IMR-90 (cell line): ENCODE measurements at regions not wholly inside any gene's neighbourhood (a gene's known extent, or its start where the extent isn't known, plus 50 kb on each side); places are given as distances from the start of the nearest gene placed in this dataset.

Source experiments
- ATAC-seq: fragments of 200-7000 bp; cut with Tn5 transposase; 2 replicates; pipeline ENCODE4 v1.9.1; 2020; ENCODE audit warnings: low read depth, mild to moderate bottlenecking, moderate library complexity
- BruUV-seq: library from RNA; stranded (reverse); fragments of 400-500 nt; replicated peaks from 2 replicates; lab custom pipeline; 2021; lab: Mats Ljungman, UMichigan
- CTCF ChIA-PET: fragments of 300-600 bp; formaldehyde crosslinking; extraction: SDS; loops from one replicate; lab custom pipeline; 2021; ENCODE audit warnings: antibody characterized with exemption; lab: Yijun Ruan, JAX
- POLR2A ChIA-PET: fragments of 300-600 bp; sonication (Branson Sonifier 250); formaldehyde crosslinking; loops from one replicate; lab custom pipeline; 2022; ENCODE audit warnings: antibody characterized with exemption; ENCODE audit not compliant: unreplicated experiment; lab: Charles Lee
- DNase-seq: peaks from one replicate; pipeline ENCODE4 v3.0.0; 2013
- H2AFZ ChIP-seq: replicated peaks from 2 replicates; pipeline ENCODE3; 2013; ENCODE audit warnings: low read length, mild to moderate bottlenecking; ENCODE audit not compliant: poor library complexity
- H2AK5ac ChIP-seq: 2 replicates; pipeline ENCODE4 v1.6.1; 2013; ENCODE audit warnings: low read depth, low read length, inconsistent platforms
- H2AK9ac ChIP-seq: replicated peaks from 2 replicates; pipeline ENCODE3; 2013; ENCODE audit warnings: mild to moderate bottlenecking, low read depth, low read length, moderate library complexity; ENCODE audit not compliant: poor library complexity
- H2BK120ac ChIP-seq: 2 replicates; pipeline ENCODE4 v1.6.1; 2013; ENCODE audit warnings: low read depth, low read length, inconsistent platforms
- H2BK15ac ChIP-seq: 3 replicates; pipeline ENCODE4 v1.6.1; 2013; ENCODE audit warnings: low read depth, low read length, inconsistent platforms
- H2BK20ac ChIP-seq: 2 replicates; pipeline ENCODE4 v1.6.1; 2013; ENCODE audit warnings: low read depth, mild to moderate bottlenecking, inconsistent platforms, low read length, moderate library complexity
- H2BK5ac ChIP-seq: 2 replicates; pipeline ENCODE4 v1.6.1; 2013; ENCODE audit warnings: mild to moderate bottlenecking, low read depth, low read length, inconsistent platforms; ENCODE audit not compliant: poor library complexity, severe bottlenecking
- H3K14ac ChIP-seq: replicated peaks from 2 replicates; pipeline ENCODE4 v1.6.1; 2013; ENCODE audit warnings: low read depth, low read length, inconsistent platforms
- H3K18ac ChIP-seq: 2 replicates; pipeline ENCODE4 v1.6.1; 2013; ENCODE audit warnings: low read depth, low read length, control low read depth
- H3K23ac ChIP-seq: 2 replicates; pipeline ENCODE4 v1.6.1; 2013; ENCODE audit warnings: low read depth, low read length, inconsistent platforms
- H3K27ac ChIP-seq: 2 replicates; pipeline ENCODE4 v1.5.1; 2013; ENCODE audit warnings: mild to moderate bottlenecking, control low read depth, low read length; ENCODE audit not compliant: insufficient read depth
- H3K27me3 ChIP-seq: 2 replicates; pipeline ENCODE4 v1.6.1; 2013; ENCODE audit warnings: low read length; ENCODE audit not compliant: control insufficient read depth, insufficient read depth
- H3K36me3 ChIP-seq: 2 replicates; pipeline ENCODE4 v1.6.1; 2013; ENCODE audit warnings: low read length, mixed read lengths; ENCODE audit not compliant: control insufficient read depth, insufficient read depth
- H3K4ac ChIP-seq: 2 replicates; pipeline ENCODE4 v1.6.1; 2013; ENCODE audit warnings: low read depth, low read length, inconsistent platforms
- H3K4me1 ChIP-seq: 2 replicates; pipeline ENCODE4 v1.6.1; 2013; ENCODE audit warnings: low read length, mixed read lengths; ENCODE audit not compliant: control insufficient read depth, insufficient read depth
- H3K4me2 ChIP-seq: 2 replicates; pipeline ENCODE4 v1.6.1; 2013; ENCODE audit warnings: low read depth, mild to moderate bottlenecking, control low read depth, low read length, moderate library complexity
- H3K4me3 ChIP-seq: 2 replicates; pipeline ENCODE4 v1.5.1; 2013; ENCODE audit warnings: low read depth, mild to moderate bottlenecking, control low read depth, low read length, moderate library complexity; ENCODE audit not compliant: insufficient read depth
- H3K56ac ChIP-seq: 2 replicates; pipeline ENCODE4 v1.6.1; 2013; ENCODE audit warnings: low read length, inconsistent platforms; ENCODE audit not compliant: insufficient read depth; ENCODE audit errors: extremely low read depth
- H3K79me1 ChIP-seq, 2 experiments: 2 replicates each; pipeline ENCODE4 v1.6.1; 2013; ENCODE audit warnings: low read length in 2 of 2, inconsistent platforms in 1 of 2, low read depth in 1 of 2
- H3K9ac ChIP-seq: 2 replicates; pipeline ENCODE4 v1.6.1; 2013; ENCODE audit warnings: low read depth, low read length, control low read depth
- H3K9me1 ChIP-seq: 2 replicates; pipeline ENCODE4 v1.6.1; 2013; ENCODE audit warnings: low read length, inconsistent platforms; ENCODE audit not compliant: insufficient read depth
- H3K9me3 ChIP-seq: 2 replicates; pipeline ENCODE4 v1.6.1; 2013; ENCODE audit warnings: low read length; ENCODE audit not compliant: control insufficient read depth, insufficient read depth
- H4K20me1 ChIP-seq: 2 replicates; pipeline ENCODE4 v1.6.1; 2013; ENCODE audit warnings: low read length, inconsistent platforms; ENCODE audit not compliant: insufficient read depth
- H4K5ac ChIP-seq: 2 replicates; pipeline ENCODE4 v1.6.1; 2013; ENCODE audit warnings: mild to moderate bottlenecking, low read depth, low read length, control low read depth
- H4K8ac ChIP-seq, 2 experiments: 2 replicates each; pipeline ENCODE4 v1.6.1; 2013; ENCODE audit warnings: low read depth in 2 of 2, low read length in 2 of 2, control low read depth in 1 of 2, inconsistent platforms in 1 of 2
- H4K91ac ChIP-seq: 2 replicates; pipeline ENCODE4 v1.6.1; 2013; ENCODE audit warnings: low read depth, low read length, inconsistent platforms; ENCODE audit not compliant: insufficient read depth
- BHLHE40 ChIP-seq: fragments of 150-350 bp; IDR thresholded peaks from 2 replicates; pipeline ENCODE4 v1.6.1; 2016; ENCODE audit warnings: mild to moderate bottlenecking, low read depth, low read length
- CEBPB ChIP-seq: IDR thresholded peaks from 2 replicates; pipeline ENCODE4 v1.6.1; 2012; ENCODE audit warnings: low read depth, low read length, improper control_type of control experiment
- CHD1 ChIP-seq: IDR thresholded peaks from 2 replicates; pipeline ENCODE4 v1.6.1; 2012; ENCODE audit warnings: low read depth, low read length, improper control_type of control experiment
- FOS ChIP-seq: fragments of 150-350 bp; IDR thresholded peaks from 2 replicates; pipeline ENCODE4 v1.6.1; 2016; ENCODE audit warnings: low read depth, low read length
- MAFK ChIP-seq: IDR thresholded peaks from 2 replicates; pipeline ENCODE4 v1.6.1; 2012; ENCODE audit warnings: low read depth, low read length, improper control_type of control experiment
- MAZ ChIP-seq: IDR thresholded peaks from 2 replicates; pipeline ENCODE4 v1.6.1; 2012; ENCODE audit warnings: low read depth, mild to moderate bottlenecking, low read length, improper control_type of control experiment, moderate library complexity, borderline replicate concordance
- MXI1 ChIP-seq: IDR thresholded peaks from 2 replicates; pipeline ENCODE4 v1.6.1; 2012; ENCODE audit warnings: low read depth, mild to moderate bottlenecking, low read length, moderate library complexity, borderline replicate concordance
- NFE2L2 ChIP-seq: fragments of 150-350 bp; IDR thresholded peaks from 2 replicates; pipeline ENCODE4 v1.6.1; 2016; ENCODE audit warnings: low read depth, mild to moderate bottlenecking, low read length
- POLR2A ChIP-seq: IDR thresholded peaks from 2 replicates; pipeline ENCODE4 v1.6.1; 2012; ENCODE audit warnings: mild to moderate bottlenecking, low read depth, low read length
- RAD21 ChIP-seq: IDR thresholded peaks from 2 replicates; pipeline ENCODE4 v1.6.1; 2012; ENCODE audit warnings: low read length, improper control_type of control experiment
- RCOR1 ChIP-seq: IDR thresholded peaks from 2 replicates; pipeline ENCODE4 v1.6.1; 2012; ENCODE audit warnings: mild to moderate bottlenecking, low read length, improper control_type of control experiment; ENCODE audit not compliant: insufficient replicate concordance
- RFX5 ChIP-seq: IDR thresholded peaks from 2 replicates; pipeline ENCODE4 v1.8.0; 2012; ENCODE audit warnings: low read depth, mild to moderate bottlenecking, low read length, moderate library complexity
- SMC3 ChIP-seq: fragments of 150-350 bp; IDR thresholded peaks from 2 replicates; pipeline ENCODE4 v1.6.1; 2016; ENCODE audit warnings: low read depth, mild to moderate bottlenecking, antibody characterized with exemption, low read length, moderate library complexity
- WGBS, 2 experiments: methylation state at CpG; one replicate each; pipeline versions ENCODE4 v1.1.5 to v1.1.7; 2013; ENCODE audit warnings: missing lambda C conversion rate in 2 of 2; ENCODE audit not compliant: insufficient read length in 1 of 2; ENCODE audit errors: extremely low coverage in 2 of 2; 5-methylcytosine and 5-hydroxymethylcytosine counted together
- dilution Hi-C: fragments of 300-500 bp; cut with HindIII; formaldehyde crosslinking; loops from one replicate; pipeline ENCODE4 v1.14.3; 2018; ENCODE audit warnings: low sequenced_read_pairs; ENCODE audit not compliant: unreplicated experiment
- in situ Hi-C: fragments of 300-500 bp; cut with MboI; formaldehyde crosslinking; loops from 3 replicates; pipeline ENCODE4 v1.14.3; 2019; ENCODE audit warnings: low sequenced_read_pairs, inconsistent platforms, mixed read lengths
- intact Hi-C: fragments of 100-400 bp; cut with micrococcal nuclease; formaldehyde crosslinking; loops from 2 replicates; pipeline ENCODE4 v1.10.0; 2022
- TF ChIP-seq, protein P1 (sequence below): conservative IDR thresholded peaks from 2 replicates; pipeline ENCODE4 v1.5.1; 2012; ENCODE audit warnings: mild to moderate bottlenecking, low read depth, low read length, improper control_type of control experiment
- TF ChIP-seq, protein P2 (sequence below): fragments of 150-350 bp; IDR thresholded peaks from 2 replicates; pipeline ENCODE4 v1.6.1; 2017; ENCODE audit warnings: mild to moderate bottlenecking, antibody characterized with exemption, low read length, low read depth
- TF ChIP-seq, protein P3 (sequence below): fragments of 150-350 bp; IDR thresholded peaks from 2 replicates; pipeline ENCODE4 v1.6.1; 2016; ENCODE audit warnings: low read depth, mild to moderate bottlenecking, low read length, moderate library complexity, borderline replicate concordance

DNA sequence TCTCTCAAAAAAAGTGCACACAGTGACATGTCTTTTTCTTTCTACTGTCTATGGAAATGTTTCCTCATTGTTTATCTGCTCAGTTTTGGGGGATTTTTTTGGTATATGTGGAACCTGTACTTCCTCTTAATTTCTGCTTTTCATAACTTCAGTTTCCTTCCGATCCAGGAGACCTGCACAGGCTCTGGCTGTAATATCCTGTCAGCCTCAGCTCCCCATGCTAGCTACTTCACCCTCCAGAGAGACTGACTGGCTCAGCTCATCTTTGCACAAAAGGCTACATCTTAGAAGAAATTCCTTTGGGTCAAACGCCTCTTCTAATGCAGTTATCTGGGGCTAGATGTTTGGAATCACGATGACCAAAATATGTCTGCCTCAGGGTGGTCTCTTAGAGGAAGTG is 378.4 kb downstream of the RND3 start:
- Histone ChIP-seq H3K4me2 (no peak overlapping the region), H3K9me3 (no peaks in the 10 kb centered on the region; the same call in 1 of the 2 replicates), H2BK120ac (no peak overlapping the region), H3K18ac (no peak overlapping the region), H3K56ac (no peak overlapping the region), H2BK15ac (no peak overlapping the region), H4K5ac (no peak overlapping the region), H2BK20ac (no peak overlapping the region), H2BK5ac (no peak overlapping the region), H3K14ac (no peak overlapping the region), H2AK5ac (no peak overlapping the region), H4K20me1 (no peaks in the 10 kb centered on the region), H2AFZ (no peak overlapping the region), H3K36me3 (no peaks in the 10 kb centered on the region), H3K4ac (no peak overlapping the region), H3K4me3 (no peak overlapping the region), H3K27ac (no peak overlapping the region), H3K9ac (no peak overlapping the region), H4K91ac (no peak overlapping the region), H2AK9ac (no peak overlapping the region), H3K79me1 (no peaks in the 10 kb centered on the region), H3K23ac (no peak overlapping the region), H3K27me3 (no peaks in the 10 kb centered on the region), H3K4me1 (0 out of 2 replicates have a peak, but pooled peaks cover 3% of the 10 kb centered on the region), H4K8ac (no peak overlapping the region), H3K9me1 (peaks cover 2% of the 10 kb centered on the region; the same call in 1 of the 2 replicates)
- dilution Hi-C loops (no loop called here), in situ Hi-C loops (no loop called here), intact Hi-C loops (no loop called here)
- ChIA-PET POLR2A (no interaction called here), CTCF (no interaction called here)
- BruUV-seq: no TSS peak
- TF ChIP-seq MXI1 (no peak), CEBPB (no peak), FOS (no peak), POLR2A (no peak), MAFK (no peak), MAZ (no peak), RFX5 (no peak), RAD21 (no peak), BHLHE40 (no peak), CHD1 (no peak), RCOR1 (no peak), SMC3 (no peak), NFE2L2 (no peak)
- TF ChIP-seq, protein P1, sequence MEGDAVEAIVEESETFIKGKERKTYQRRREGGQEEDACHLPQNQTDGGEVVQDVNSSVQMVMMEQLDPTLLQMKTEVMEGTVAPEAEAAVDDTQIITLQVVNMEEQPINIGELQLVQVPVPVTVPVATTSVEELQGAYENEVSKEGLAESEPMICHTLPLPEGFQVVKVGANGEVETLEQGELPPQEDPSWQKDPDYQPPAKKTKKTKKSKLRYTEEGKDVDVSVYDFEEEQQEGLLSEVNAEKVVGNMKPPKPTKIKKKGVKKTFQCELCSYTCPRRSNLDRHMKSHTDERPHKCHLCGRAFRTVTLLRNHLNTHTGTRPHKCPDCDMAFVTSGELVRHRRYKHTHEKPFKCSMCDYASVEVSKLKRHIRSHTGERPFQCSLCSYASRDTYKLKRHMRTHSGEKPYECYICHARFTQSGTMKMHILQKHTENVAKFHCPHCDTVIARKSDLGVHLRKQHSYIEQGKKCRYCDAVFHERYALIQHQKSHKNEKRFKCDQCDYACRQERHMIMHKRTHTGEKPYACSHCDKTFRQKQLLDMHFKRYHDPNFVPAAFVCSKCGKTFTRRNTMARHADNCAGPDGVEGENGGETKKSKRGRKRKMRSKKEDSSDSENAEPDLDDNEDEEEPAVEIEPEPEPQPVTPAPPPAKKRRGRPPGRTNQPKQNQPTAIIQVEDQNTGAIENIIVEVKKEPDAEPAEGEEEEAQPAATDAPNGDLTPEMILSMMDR: no peak
- TF ChIP-seq, protein P2, sequence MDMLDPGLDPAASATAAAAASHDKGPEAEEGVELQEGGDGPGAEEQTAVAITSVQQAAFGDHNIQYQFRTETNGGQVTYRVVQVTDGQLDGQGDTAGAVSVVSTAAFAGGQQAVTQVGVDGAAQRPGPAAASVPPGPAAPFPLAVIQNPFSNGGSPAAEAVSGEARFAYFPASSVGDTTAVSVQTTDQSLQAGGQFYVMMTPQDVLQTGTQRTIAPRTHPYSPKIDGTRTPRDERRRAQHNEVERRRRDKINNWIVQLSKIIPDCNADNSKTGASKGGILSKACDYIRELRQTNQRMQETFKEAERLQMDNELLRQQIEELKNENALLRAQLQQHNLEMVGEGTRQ: no peak
- TF ChIP-seq, protein P3, sequence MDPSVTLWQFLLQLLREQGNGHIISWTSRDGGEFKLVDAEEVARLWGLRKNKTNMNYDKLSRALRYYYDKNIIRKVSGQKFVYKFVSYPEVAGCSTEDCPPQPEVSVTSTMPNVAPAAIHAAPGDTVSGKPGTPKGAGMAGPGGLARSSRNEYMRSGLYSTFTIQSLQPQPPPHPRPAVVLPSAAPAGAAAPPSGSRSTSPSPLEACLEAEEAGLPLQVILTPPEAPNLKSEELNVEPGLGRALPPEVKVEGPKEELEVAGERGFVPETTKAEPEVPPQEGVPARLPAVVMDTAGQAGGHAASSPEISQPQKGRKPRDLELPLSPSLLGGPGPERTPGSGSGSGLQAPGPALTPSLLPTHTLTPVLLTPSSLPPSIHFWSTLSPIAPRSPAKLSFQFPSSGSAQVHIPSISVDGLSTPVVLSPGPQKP: no peak
- ATAC-seq (no peak), DNase-seq (no peak)
- WGBS, 2 experiments: no CpG with 5 or more reads among the region's 3 CpGs
